ENCODE measurements at regions not wholly inside any gene's neighbourhood (a gene's known extent, or its start where the extent isn't known, plus 50 kb on each side); places are given as distances from the start of the nearest gene placed in this dataset.

- DNase-seq, result no peak
These were observed 49.7 kb downstream of the CYRIA start for GRCh38 chr2:16615687-16616615.

DNA sequence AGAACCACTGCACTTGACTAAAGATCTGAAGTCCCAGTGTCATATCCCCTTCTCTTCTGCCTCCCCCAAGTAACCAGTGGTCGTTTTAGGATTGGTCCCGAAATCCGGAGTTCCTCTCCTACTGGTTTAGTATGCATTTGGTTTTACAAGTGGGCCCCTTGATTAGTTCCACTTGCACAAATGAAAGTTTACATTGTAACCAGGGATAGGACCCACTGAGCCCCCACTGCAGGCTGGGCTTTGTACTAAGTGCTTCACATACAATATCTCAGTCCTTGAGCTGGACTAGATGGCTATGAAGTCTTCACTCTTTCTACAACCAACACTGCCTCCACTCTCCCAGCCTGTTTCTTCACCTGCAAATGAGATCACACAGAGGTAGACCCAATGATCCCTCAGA lies 50.4 kb downstream of the CYRIA start:
- no peak for DNase-seq

DNA sequence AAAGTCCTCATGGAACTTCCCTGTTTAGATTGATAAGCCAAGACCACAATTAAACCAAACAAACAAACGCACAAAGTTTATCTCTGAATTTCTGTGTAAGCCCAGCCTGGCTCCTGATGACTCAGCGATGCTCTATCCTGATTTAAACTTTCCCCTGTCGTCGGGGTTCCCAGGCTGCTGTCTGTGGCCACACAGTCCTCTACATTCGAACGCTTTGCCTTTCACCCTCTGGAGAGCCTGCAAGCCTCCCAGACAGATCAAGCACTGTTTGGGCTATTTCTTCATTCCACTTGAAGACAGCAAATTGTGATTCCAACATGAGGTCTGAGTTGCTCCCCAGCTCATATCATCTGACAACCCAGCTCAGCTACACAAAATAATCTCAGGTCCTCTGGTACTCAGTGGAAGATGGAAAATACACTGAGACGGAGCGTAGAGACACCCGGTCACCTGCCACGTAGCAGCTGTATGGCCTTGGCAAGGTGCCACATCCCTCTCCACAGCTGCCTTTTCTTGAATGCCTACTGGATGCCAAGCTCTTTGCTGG lies 51.2 kb downstream of the CYRIA start:
- DNase-seq, result no peak

DNA sequence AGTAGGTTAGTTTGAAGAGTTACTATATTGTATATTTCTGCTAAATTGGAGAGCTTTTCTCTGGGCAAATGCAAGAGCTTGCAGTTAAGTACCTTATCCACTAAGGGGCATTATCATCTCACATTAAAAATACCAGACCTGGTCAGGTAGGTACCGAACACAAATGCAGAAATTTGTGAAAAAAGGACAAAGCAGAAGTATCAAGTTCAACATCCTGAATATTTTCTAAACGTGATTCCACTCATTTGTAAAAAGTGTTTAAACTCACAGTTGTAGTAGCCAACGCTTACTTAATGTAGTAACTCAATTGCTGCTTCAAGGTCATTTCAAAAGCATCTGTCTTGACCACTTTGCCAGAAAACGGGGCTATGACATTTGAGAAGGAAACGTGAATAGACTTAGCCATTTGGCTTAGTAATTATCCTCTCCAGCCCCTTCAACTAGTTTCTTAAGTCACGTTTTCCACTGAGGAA lies 52.1 kb downstream of the CYRIA start:
- no peak for DNase-seq

DNA sequence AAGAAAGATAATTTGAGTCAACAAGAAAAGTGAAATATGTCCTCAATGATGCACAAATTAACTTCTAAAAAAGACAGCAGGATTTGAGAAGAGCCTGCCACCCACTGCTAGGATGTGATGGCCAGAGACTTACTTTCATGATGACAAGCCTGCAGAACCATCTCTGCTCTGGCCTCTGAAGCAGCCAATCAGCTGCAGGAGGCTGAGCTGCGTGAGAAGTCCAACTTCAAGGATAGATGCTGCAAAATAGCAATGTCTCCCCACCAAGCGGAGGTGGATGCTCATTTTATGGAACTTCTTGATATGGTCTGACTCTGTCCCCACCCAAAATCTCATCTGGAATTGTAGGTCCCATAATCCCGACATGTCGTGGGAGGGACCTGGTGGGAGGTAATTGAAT lies 53.1 kb downstream of the CYRIA start:
- DNase-seq, result no peak

- DNase-seq, result no peak
These were observed 55.8 kb downstream of the CYRIA start for GRCh38 chr2:16609786-16610185.

- peak; percentile 88 for DNase-seq
These were observed 56.7 kb downstream of the CYRIA start for GRCh38 chr2:16608661-16609643.

DNA sequence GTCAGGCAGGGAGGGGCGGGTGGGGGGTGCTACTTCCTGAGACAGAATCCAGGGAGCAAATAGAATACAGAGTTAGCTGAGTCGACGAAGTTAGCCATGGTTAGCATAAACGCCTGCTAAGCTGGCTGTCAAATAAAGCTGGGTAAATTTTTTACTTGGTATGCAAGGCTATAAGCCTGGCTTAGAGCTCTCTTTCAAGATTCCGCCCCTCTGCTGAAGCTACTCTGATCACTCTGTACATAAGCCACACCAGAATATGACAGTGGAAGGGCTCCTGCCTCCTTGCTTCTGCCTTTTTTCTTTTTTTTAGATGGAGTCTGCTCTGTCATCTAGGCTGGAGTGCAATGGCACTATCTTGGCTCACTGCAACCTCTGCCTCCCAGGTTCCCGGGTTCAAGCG lies 58.3 kb downstream of the CYRIA start:
- no peak for DNase-seq

- no peak for DNase-seq
These were observed 61.4 kb downstream of the CYRIA start for GRCh38 chr2:16604236-16604635.

DNA sequence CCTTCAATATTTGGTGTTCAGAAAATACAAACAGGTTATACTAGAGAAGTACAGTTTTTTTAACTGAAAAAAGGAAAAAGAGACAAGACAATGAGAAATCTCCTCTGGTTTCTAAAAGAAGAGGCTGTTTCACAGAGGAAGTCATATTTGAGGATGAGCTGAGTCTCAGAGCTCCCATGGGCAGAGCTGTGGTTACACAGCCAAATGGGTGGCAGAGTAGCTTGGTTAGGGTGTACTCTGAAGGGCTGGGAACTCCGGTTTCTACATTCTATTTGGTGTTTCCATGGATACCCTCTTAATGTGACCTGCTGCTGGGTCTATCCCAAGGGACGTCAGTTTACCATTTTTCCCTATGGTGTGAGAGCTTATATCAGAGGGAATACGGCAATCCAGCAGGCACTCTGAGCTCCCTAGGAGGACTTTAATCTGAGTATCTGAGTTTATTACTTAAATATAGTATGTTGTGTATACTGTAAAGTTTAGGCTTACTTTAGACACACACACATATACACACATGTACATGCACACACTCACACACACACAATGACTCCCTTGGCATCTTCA lies 74.2 kb downstream of the CYRIA start:
- no peak for DNase-seq

DNA sequence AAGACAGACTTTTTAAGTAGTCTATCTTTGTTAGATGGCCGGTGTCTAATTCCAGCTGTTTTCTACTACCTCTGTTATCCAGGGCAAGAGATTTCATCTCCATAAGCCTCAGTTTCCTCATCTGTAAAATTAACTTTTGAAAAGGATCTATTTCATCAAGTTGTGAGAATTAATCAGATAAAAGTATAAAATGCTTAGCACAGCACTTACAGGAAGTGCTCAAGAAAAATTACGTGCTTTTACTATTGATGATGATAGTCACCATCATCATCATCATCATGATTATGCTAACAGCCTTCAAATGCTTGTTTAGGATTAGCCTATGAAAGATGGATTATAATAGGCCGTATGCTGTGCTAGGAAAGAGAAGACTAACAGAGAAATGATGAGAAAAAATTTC lies 76.2 kb downstream of the CYRIA start:
- no peak for DNase-seq

DNA sequence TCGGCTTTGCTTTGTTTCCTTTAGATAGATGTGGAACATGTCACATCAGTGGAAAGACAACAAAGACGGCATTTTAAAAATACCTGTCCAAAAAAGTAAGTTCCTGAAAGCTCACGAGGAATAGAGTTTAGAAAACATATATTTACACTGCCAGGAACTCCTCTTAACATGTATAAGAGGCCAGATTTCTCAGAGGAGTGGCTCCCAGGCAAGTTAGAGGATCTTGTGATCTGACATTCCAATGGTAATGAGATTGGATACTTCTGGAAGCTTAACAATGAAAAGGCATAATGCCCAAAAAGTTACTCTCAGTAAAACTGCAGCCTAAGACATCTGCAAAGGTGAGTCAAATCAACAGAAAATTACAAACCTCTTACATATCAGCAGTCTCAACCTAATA lies 77.1 kb downstream of the CYRIA start:
- no peak for DNase-seq

DNA sequence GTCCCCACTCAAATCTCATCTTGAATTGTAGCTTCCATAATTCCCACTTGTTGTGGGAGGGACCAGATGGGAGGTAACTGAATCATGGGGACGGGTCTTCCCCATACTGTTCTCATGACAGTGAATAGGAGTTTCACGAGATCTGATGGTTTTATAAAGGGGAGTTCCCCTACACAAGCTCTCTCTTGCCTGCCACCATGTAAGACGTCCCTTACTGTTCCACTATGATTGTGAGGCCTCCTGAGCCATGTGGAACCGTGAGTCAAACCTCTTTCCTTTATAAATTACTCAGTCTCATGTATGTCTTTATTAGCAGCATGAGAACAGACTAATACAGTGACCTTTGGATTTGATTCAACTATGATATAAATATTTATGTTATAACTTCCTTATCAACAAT lies 78.0 kb downstream of the CYRIA start:
- no peak for DNase-seq

DNA sequence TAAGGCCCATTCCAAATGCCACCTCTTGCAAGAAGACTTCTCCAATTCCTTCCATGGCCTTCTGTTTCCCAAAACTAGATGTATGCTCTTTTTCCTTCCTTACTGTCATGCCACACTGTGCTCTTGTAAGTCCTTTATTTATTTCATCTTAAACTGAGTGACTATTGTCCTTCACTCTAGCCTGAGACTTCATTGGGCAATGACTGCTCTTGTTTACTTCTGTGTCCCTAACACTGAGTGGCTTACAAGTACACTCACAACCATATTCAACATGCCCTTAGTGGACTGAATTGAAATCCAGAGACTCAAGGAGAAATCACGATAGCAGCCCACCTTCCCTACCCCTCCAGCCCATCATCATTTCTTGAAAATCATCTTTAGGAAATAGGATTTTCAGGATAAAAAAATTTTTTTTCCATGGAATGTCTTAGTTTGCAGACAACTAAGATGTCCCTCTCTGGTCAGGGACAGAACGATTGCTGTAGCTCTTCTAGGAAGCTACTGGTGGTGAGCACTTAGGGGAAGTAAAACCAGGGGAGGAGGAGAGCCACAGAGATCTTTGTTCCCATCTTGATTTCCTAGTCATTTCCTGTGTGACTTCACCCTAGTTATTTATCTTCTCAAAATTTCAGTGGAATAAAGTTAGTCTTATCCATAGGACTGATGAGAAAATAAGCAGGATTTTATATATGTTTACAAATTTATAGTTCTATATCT lies 80.7 kb downstream of the CYRIA start:
- no peak for DNase-seq

DNA sequence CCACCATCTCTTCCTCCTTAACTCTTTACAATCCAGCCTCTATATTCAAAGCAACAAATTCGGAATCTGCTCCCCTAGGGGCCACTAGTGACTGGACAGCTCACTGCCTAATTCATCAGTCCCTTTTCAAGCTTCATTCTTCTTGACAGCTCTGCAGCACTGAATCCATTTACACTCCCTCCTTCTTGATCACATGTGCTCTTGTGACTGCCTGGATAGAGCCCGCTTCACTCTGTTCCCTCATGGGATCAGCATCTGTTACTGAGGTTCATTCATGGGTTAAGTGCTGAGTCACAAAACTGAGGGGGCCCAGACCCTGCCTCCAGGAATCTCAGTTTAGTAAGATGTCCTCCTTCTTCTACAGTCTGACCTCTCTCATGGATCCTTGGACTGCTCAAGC lies 81.5 kb downstream of the CYRIA start:
- no peak for DNase-seq

DNA sequence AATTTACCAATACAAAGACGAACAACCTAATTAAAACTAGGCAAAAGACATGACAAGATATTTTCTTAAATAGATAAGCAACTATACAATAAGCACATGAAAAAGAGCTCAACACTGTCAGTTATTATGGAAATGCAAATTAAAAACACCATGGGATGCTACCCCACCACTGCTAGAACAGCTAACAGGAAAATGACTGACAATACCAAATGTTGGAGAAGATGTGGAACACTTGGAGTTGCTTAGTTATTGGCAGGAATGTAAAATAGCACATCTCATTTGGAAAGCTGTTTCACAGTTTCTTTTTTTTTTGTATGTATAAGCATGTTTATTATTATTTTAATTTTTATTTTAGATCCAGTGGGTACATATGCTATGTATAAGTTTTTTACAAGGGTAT lies 84.4 kb downstream of the CYRIA start:
- no peak for DNase-seq

DNA sequence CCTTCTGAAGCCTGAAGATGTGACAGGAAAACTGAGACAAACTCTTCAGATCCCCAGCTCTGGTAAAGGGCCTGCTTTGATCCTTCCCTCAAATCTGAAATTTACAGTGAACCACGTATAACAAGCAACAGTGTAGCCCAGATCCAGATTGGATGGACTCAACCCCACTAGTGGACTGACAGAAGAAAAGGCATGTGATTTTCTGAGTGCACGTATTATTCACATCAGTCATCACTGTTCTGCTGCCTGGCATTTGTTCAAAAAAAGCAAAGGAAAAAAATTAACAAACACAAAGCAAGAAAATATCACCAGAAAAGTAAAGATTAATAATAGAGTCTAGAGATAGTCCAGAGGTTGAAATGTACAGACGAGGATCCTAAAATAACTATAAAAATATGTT lies 87.6 kb downstream of the CYRIA start:
- no peak for DNase-seq

DNA sequence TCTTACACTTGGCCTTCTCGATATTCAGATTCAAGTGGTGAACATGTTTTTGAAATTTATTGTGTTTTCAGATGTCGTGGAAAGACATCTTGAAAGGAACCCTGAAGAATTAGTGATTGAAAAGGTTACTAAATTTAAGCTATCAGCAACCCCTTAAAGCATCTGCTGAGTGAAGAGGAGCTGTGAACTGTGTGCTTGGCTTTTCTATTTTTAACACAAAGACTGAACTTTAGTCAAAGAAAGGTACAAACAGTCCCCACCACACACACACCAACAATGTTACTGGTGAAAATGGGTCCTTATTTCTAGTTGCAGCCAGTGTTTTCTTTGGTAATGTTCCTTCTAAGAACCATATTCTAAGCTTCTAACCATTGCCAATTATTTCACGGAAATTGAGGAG lies 95.1 kb downstream of the CYRIA start:
- no peak for DNase-seq

DNA sequence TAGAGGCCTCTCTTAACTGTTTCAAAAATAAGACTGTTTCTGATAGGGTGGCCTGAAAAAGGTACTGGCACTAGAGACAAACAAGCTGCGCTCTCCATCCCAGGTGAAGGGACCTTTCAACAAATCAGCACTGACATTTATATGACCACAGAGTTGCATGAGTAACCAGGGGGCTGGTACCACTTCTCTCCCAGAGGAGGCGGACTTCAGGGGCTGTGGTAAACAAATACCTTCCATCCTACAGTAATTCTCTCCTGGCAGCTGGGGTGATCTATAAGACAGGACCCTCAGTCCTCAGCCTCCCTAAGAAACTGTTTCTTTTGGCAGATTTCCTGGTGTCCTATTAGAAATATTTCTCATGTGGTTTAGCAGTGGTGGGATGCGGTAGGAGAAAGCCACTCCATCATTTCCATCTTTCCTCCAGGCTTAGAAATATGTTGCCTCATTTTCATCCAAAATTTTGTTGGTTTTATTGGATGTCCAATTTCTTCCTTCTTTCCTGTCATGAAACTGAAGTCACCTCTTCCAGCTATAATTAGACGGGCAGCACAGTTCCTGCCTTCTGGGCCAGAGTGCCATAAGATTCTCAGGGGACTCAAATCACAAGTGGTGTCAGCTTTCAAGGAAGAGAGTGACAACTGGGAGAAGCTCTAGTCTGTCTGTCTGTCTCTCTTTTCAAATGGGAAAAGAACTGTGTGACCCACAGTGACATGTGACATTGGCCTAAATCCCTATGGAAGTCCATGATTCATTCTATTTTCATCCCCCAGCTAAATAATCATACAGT lies 96.4 kb downstream of the CYRIA start:
- DNase-seq, result no peak

DNA sequence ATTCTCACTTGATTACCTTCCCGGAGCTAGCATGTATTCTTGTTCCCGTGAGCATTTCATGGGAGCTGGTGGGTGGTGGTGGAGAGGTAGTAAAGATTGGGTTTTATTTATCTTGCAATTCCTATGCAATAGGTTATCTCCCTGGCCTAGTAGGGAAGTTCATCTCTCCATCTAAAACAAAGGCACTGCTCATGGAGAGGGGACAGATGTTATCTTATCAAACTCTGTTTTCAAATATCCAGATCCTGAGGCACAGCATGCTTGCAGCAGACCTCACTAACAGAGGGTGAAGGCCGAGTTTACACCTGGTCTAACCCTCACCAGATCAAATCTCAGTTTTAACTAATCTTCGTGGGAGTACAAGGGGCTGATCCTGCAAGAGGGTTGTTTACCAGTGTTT lies 98.9 kb downstream of the CYRIA start:
- DNase-seq, result no peak

- DNase-seq, result no peak
These were observed 100.2 kb downstream of the CYRIA start for GRCh38 chr2:16565481-16565880.

- no peak for DNase-seq
These were observed 104.0 kb downstream of the CYRIA start for GRCh38 chr2:16561676-16562075.
